ENCODE measurements at regions not wholly inside any gene's neighbourhood (a gene's known extent, or its start where the extent isn't known, plus 50 kb on each side); places are given as distances from the start of the nearest gene placed in this dataset.

- TF ChIP-seq, protein P1, sequence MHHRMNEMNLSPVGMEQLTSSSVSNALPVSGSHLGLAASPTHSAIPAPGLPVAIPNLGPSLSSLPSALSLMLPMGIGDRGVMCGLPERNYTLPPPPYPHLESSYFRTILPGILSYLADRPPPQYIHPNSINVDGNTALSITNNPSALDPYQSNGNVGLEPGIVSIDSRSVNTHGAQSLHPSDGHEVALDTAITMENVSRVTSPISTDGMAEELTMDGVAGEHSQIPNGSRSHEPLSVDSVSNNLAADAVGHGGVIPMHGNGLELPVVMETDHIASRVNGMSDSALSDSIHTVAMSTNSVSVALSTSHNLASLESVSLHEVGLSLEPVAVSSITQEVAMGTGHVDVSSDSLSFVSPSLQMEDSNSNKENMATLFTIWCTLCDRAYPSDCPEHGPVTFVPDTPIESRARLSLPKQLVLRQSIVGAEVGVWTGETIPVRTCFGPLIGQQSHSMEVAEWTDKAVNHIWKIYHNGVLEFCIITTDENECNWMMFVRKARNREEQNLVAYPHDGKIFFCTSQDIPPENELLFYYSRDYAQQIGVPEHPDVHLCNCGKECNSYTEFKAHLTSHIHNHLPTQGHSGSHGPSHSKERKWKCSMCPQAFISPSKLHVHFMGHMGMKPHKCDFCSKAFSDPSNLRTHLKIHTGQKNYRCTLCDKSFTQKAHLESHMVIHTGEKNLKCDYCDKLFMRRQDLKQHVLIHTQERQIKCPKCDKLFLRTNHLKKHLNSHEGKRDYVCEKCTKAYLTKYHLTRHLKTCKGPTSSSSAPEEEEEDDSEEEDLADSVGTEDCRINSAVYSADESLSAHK (CRISPR knock-in tag; IDR thresholded peaks at IDR 0.05; ENCODE audit: borderline replicate concordance) = no peak
- TF ChIP-seq, protein P2, sequence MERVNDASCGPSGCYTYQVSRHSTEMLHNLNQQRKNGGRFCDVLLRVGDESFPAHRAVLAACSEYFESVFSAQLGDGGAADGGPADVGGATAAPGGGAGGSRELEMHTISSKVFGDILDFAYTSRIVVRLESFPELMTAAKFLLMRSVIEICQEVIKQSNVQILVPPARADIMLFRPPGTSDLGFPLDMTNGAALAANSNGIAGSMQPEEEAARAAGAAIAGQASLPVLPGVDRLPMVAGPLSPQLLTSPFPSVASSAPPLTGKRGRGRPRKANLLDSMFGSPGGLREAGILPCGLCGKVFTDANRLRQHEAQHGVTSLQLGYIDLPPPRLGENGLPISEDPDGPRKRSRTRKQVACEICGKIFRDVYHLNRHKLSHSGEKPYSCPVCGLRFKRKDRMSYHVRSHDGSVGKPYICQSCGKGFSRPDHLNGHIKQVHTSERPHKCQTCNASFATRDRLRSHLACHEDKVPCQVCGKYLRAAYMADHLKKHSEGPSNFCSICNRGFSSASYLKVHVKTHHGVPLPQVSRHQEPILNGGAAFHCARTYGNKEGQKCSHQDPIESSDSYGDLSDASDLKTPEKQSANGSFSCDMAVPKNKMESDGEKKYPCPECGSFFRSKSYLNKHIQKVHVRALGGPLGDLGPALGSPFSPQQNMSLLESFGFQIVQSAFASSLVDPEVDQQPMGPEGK (CRISPR knock-in tag; IDR thresholded peaks at IDR 0.05) = no peak
- TF ChIP-seq, protein P3, sequence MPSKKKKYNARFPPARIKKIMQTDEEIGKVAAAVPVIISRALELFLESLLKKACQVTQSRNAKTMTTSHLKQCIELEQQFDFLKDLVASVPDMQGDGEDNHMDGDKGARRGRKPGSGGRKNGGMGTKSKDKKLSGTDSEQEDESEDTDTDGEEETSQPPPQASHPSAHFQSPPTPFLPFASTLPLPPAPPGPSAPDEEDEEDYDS (CRISPR knock-in tag; IDR thresholded peaks at IDR 0.05) = no peak
- TF ChIP-seq HNF1A (IDR thresholded peaks at IDR 0.05; ENCODE audit: low read depth) = no peak
- TF ChIP-seq HNF1A (CRISPR knock-in tag; IDR thresholded peaks at IDR 0.05; ENCODE audit: borderline replicate concordance) = no peak
- TF ChIP-seq ZNF256 (CRISPR knock-in tag; conservative IDR thresholded peaks at IDR 0.05) = no peak
- TF ChIP-seq, protein P4, sequence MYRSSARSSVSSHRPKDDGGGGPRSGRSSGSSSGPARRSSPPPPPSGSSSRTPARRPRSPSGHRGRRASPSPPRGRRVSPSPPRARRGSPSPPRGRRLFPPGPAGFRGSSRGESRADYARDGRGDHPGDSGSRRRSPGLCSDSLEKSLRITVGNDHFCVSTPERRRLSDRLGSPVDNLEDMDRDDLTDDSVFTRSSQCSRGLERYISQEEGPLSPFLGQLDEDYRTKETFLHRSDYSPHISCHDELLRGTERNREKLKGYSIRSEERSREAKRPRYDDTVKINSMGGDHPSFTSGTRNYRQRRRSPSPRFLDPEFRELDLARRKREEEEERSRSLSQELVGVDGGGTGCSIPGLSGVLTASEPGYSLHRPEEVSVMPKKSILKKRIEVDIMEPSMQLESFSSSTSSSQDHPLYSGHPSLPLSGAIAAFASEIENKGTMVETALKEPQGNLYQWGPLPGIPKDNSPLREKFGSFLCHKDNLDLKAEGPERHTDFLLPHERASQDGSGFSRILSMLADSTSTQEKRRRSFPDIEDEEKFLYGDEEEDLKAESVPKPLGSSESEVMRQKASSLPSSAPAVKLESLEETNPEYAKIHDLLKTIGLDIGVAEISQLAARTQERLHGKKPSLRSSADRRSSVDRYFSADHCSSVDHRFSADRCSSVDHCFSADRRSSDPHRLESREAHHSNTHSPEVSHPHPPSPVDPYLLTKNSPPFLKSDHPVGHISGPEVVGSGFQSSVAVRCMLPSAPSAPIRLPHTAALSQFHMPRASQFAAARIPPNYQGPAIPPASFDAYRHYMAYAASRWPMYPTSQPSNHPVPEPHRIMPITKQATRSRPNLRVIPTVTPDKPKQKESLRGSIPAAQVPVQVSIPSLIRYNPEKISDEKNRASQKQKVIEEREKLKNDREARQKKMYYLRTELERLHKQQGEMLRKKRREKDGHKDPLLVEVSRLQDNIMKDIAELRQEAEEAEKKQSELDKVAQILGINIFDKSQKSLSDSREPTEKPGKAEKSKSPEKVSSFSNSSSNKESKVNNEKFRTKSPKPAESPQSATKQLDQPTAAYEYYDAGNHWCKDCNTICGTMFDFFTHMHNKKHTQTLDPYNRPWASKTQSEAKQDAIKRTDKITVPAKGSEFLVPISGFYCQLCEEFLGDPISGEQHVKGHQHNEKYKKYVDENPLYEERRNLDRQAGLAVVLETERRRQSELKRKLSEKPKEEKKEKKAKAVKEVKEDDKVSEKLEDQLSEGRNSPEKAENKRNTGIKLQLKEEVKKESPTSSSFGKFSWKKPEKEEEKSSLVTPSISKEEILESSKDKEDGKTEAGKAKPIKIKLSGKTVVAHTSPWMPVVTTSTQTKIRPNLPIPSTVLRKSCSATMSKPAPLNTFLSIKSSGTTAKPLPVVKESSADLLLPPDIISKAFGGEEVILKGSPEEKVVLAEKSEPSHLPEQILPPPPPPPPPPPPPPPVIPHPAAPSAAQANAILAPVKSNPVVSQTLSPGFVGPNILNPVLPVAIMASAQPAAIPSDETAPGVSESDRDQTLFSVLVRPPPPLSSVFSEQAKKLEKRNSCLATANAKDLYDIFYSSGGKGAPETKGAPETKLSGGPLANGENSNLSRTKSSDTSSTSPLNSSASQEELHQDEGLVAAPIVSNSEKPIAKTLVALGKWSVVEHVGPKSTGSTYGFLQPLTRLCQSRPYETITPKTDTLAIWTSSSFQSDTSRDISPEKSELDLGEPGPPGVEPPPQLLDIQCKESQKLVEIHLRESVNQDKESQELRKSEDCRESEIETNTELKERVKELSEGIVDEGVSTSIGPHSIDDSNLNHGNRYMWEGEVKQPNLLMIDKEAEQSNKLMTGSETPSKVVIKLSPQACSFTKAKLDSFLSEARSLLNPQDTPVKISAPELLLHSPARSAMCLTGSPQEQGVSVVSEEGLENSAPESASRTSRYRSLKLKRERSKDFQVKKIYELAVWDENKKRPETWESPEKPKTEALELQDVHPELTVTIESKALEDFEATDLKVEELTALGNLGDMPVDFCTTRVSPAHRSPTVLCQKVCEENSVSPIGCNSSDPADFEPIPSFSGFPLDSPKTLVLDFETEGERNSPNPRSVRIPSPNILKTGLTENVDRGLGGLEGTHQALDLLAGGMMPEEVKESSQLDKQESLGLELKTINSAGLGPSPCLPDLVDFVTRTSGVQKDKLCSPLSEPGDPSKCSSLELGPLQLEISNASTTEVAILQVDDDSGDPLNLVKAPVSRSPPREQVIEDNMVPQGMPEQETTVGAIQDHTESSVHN (CRISPR knock-in tag; IDR thresholded peaks at IDR 0.05) = no peak
- TF ChIP-seq ZKSCAN5 (CRISPR knock-in tag; IDR thresholded peaks at IDR 0.05) = no peak
- TF ChIP-seq SOX5 (CRISPR knock-in tag; IDR thresholded peaks at IDR 0.05; ENCODE audit: borderline replicate concordance) = no peak
Observed at GRCh38 chr3:194785315-194785714, 99.6 kb downstream of the FAM43A start (continued).
